OCI-M1 (cell line): ENCODE measurements at regions not wholly inside any gene's neighbourhood (a gene's known extent, or its start where the extent isn't known, plus 50 kb on each side); places are given as distances from the start of the nearest gene placed in this dataset.

Source experiments
- DNase-seq: peaks from one replicate; lab custom pipeline; 2025; lab: John Stamatoyannopoulos, UW

DNA sequence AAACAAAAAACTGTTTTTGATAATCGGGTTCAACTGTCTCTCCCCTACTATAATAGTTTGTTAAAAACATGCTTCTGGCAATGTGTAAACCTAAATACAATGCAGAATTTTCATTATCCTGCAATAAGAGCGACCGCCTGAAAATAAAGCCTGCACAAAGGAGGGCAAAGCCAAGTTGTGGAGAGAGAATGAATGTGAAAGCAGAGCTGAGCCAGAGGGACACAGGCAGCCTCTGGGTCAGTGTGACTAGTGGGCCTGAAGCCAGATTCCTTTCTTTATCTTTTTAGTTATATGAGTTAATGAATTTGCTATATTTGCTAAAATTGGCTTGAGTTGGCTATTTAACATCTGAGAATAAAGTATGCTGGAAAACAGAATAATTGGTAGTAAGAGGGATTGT, 615.2 kb downstream of the PLA2G4A start:
- DNase-seq: peak; percentile 46

GRCh38 chr1:187445066-187445465, 616.3 kb downstream of the PLA2G4A start:
- no peak for DNase-seq

DNA sequence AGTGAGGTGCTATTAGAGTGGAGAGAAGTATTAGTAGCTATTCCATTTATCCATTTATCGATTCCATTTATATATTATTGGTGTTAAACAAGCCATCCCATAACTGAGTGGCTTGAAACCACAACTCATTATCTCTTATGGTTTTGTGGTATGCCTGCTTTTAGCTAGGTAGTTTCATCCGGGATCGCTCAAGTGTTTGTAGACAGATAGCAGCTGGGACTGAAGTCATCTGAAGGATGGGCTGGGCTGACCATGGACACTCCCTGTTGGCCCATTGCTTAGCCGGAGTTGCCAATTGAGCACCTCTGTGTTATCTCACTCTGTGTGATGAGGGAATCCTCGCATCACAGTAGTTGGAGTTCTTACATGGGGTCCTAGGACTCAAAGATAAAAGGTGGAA, 622.5 kb downstream of the PLA2G4A start:
- peak; percentile 72 for DNase-seq

GRCh38 chr1:187454010-187454409, 625.3 kb downstream of the PLA2G4A start:
- no peak for DNase-seq

DNA sequence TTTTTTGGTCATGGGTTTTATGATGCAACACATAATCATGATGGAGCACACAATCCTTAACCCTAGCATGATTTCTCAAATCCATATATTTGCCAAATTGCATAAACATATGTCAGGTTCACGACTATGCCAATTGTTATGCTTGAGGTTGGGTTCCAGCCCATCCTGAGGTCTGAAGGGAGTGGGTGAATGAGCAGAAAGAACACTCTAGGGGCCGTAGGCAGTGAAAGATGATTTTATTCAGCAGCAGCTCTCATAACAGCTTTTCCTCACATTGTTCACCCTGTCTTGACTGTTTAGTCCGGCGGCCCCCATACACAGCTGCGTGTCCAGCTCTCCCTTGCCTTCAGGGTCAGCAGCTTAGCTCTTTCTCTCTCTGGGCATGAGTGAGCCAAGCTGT, 627.7 kb downstream of the PLA2G4A start:
- no peak for DNase-seq

- DNase-seq: no peak
Observed at GRCh38 chr1:187460093-187460492, 631.3 kb downstream of the PLA2G4A start.

GRCh38 chr1:187464320-187464719, 635.6 kb downstream of the PLA2G4A start:
- DNase-seq: peak; percentile 11

DNA sequence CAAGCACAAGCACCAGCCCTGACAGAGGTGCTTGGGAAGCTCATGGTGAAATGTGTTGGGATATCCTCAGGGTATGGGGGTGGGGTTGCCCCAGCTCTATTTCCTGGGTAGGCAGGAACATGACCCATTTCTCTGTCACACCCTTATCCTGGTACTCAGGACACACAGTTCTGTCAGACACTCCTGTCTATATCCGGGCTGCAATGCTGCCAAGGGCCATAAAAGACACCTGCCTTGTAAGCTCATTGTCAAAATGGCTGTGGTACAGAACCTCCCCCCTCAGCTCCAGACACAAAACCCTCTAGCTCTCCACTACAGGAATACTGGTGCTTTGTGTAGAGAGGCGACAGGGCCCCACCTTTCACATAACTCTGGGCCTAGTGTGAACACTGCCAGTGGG, 636.7 kb downstream of the PLA2G4A start:
- DNase-seq: no peak

- DNase-seq: no peak
Observed at GRCh38 chr1:187469836-187470235, 641.1 kb downstream of the PLA2G4A start.

GRCh38 chr1:187471555-187471954, 642.8 kb downstream of the PLA2G4A start:
- DNase-seq: no peak

DNA sequence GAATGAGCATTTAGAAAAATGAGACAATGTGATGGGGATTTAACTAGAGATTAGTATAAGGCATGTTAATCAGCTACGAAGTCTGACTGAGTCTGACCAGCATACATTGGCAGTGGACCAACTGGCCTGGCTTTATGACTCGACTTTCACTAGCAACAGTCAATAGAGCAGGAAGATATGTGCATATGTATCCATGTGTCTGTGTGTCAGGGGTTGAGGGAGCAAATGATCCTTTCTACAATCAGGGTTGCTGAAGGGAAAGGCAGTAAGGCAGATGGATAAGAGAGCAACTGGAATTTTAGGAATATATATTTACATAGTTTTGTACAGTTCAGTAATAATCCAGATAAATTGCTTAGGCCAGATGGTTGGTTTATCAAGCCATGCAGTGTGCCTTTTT, 645.6 kb downstream of the PLA2G4A start:
- DNase-seq: no peak

GRCh38 chr1:187476671-187477070, 647.9 kb downstream of the PLA2G4A start:
- peak; percentile 10 for DNase-seq

GRCh38 chr1:187477103-187477502, 648.4 kb downstream of the PLA2G4A start:
- no peak for DNase-seq

DNA sequence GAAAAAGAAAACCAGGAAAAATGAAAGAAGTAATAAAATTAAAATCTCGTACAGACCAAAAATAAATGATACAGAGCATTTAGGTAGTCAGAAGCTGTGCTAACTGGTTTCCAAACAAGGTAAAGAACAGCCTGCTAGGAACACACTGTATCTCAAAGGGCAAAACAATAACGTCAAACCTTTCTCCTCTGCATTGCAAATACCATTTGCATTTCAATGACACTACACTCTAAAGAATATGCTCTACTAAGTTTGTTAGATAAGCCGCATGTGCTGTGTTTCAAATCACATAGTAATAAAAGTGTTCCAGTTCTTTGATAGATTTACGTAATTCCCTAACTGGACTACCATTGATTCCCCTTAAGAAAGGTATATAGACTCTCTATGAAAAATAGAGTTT, 648.8 kb downstream of the PLA2G4A start:
- no peak for DNase-seq

DNA sequence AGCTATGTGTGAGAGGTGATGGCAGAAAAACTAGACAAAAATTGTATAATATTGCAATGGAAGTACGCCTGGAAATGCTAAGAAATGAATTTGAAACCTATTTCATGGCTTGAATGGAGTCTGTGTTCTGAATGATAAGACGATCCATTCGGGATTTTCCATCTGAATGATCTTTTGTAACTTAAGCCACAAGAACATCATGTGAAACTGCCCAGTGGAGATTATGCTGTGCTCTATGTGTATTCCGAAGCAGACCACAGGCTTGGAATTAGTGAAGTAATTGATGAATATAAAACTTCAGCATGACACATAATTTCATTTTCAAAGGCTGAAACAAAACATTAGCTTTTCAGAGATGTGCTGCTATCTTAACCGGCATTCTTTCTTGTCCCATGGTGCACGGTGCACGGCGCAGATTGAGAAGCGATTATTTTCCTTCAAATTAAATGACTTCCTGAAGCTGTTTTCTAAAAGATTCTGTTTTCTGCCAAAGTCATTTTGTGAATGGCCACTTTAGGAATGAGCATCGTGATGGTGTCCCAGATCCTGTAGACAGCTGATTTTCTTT, 652.9 kb downstream of the PLA2G4A start:
- no peak for DNase-seq

- no peak for DNase-seq
Observed at GRCh38 chr1:187490266-187490665, 661.5 kb downstream of the PLA2G4A start.

DNA sequence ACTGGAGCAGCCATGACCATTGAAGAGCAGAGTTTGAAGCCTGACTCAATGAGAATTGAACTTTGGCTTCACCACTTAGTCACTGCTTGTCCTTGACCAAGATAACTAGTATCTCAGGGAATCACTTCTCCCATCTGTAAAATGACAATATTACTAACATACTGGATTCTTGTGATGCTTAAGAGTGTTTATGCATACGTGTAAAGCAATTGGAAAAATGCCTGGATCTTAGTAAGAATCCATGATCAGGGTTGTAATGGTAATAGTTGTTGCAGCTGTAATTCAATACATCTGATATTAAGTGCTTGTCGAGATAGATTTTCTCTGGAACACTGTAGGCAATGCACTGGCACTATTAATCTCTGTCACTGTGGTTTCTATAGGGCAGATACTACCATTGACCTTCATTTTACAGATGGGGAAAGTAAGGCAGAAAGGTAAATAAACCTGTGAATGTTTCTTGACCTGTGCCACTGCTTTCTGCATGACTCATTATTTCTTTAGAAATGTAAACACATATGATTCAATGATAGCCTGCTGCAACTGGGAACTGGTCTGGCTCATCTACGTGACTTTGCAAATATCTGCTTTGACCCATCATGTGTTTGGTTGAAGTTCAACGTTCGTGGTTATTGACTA, 662.5 kb downstream of the PLA2G4A start:
- DNase-seq: peak; percentile 54

GRCh38 chr1:187498028-187498427, 669.3 kb downstream of the PLA2G4A start:
- no peak for DNase-seq

GRCh38 chr1:187504779-187505178, 676.0 kb downstream of the PLA2G4A start:
- DNase-seq: no peak

DNA sequence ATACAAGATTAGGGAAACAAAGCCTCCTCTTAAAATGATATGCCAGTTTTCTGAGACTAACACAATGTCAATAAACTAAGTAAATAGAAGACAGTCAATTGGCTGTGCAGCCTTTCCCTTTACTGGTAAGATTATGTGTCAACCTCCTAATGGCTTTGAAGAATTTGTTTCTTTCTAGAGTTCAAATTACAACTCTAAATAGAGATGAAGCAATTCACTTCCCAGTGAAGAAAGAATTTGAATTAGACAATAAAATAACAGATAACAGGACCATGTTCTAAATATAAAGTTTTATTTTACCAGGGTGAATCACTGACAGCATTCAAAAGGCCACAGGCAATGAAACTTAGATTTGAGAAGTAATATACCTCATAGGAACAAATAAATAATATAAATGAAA, 680.3 kb downstream of the PLA2G4A start:
- no peak for DNase-seq

DNA sequence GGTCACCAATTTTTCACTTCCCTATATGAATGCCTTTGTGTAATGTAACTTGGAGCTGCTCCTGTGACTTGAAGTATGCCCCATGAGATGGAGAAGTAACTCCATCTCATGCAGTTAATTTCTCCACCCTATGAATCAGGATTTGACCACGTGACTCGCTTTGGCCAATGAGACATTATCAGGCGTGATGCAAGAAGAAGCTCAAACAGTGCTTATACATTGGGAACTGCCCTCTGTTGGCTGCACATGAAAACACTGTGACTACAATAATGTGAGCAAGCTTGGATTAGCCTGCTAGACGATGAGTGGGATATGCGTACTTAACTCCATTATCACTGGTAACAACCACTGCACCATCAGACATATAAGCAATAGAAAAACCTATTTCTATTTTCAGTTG, 684.4 kb downstream of the PLA2G4A start:
- peak; percentile 52 for DNase-seq

DNA sequence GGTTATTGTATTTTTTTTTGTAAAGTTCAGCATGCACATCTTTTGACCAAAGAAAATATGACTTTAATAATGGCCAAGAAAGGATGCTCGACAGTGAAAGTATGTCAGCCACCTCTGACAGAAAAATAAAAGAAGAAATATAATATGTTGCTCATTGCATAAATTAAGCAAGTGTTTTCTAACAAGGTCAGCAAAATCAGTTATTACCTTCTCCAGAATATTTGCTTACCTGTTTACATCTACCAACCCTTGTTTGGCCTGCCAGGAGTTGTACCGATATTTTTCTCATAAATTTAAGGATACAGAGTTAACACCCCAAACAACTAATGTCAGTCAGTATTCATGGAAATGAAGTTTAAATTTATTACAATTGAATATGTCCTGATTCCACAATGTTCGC, 685.4 kb downstream of the PLA2G4A start:
- no peak for DNase-seq

- no peak for DNase-seq
Observed at GRCh38 chr1:187516874-187517273, 688.1 kb downstream of the PLA2G4A start.

- DNase-seq: no peak
Observed at GRCh38 chr1:187517546-187517945, 688.8 kb downstream of the PLA2G4A start.
